KMS-11 (cell line): ENCODE measurements at regions not wholly inside any gene's neighbourhood (a gene's known extent, or its start where the extent isn't known, plus 50 kb on each side); places are given as distances from the start of the nearest gene placed in this dataset.

ENCODE experiments used
- H2AFZ ChIP-seq: fragments of 200-600 bp; sonication (generic); 2 replicates; pipeline ENCODE4 v1.6.1; 2016; ENCODE audit warnings: antibody characterized with exemption, mixed run types, low read depth
- H3K27ac ChIP-seq: fragments of 200-600 bp; sonication (generic); 2 replicates; pipeline ENCODE4 v1.6.1; 2016; ENCODE audit warnings: mild to moderate bottlenecking, mixed run types
- H3K27me3 ChIP-seq: fragments of 200-600 bp; sonication (generic); 2 replicates; pipeline ENCODE4 v1.6.1; 2017; ENCODE audit warnings: mild to moderate bottlenecking, low read depth, mixed run types, moderate library complexity; ENCODE audit not compliant: insufficient read depth
- H3K36me3 ChIP-seq: fragments of 200-600 bp; sonication (generic); 2 replicates; pipeline ENCODE4 v1.6.1; 2017; ENCODE audit warnings: mild to moderate bottlenecking, mixed run types; ENCODE audit not compliant: insufficient read depth
- H3K4me1 ChIP-seq: fragments of 200-600 bp; sonication (generic); 2 replicates; pipeline ENCODE4 v1.6.1; 2016; ENCODE audit warnings: mild to moderate bottlenecking, low read depth, mixed run types; ENCODE audit not compliant: poor library complexity, severe bottlenecking
- H3K4me2 ChIP-seq: fragments of 200-600 bp; sonication (generic); 2 replicates; pipeline ENCODE4 v1.7.0; 2016; ENCODE audit warnings: mild to moderate bottlenecking, mixed run types
- H3K4me3 ChIP-seq: fragments of 200-600 bp; sonication (generic); IDR thresholded peaks from 2 replicates; pipeline ENCODE4 v1.6.1; 2017; ENCODE audit warnings: low read depth, low read length, mixed read lengths; ENCODE audit not compliant: insufficient read depth
- H3K79me2 ChIP-seq: fragments of 200-600 bp; sonication (generic); 2 replicates; pipeline ENCODE4 v1.6.1; 2016; ENCODE audit warnings: low read depth, mixed run types; ENCODE audit not compliant: insufficient read depth
- H3K9ac ChIP-seq: fragments of 200-600 bp; sonication (generic); 2 replicates; pipeline ENCODE4 v1.6.1; 2016; ENCODE audit warnings: mild to moderate bottlenecking, mixed run types
- H4K20me1 ChIP-seq: fragments of 200-600 bp; sonication (generic); 2 replicates; pipeline ENCODE4 v1.6.1; 2016; ENCODE audit warnings: mild to moderate bottlenecking, mixed run types; ENCODE audit not compliant: insufficient read depth
- CTCF ChIP-seq: fragments of 200-600 bp; sonication (generic); conservative IDR thresholded peaks from 2 replicates; pipeline ENCODE4 v1.6.1; 2017; ENCODE audit warnings: low read depth, mild to moderate bottlenecking, antibody characterized with exemption, low read length, moderate library complexity, mixed read lengths

GRCh38 chr2:150295544-150295943 is 191.9 kb downstream of the RND3 start:
- H3K4me1 ChIP-seq: no peaks in the 10 kb centered on the region
- H2AFZ ChIP-seq: no peak overlapping the region
- H4K20me1 ChIP-seq: no peaks in the 10 kb centered on the region
- no peaks in the 10 kb centered on the region for H3K36me3 ChIP-seq
- no peak overlapping the region for H3K4me2 ChIP-seq
- H3K27ac ChIP-seq: no peak overlapping the region
- no peak overlapping the region for H3K4me3 ChIP-seq
- no peaks in the 10 kb centered on the region for H3K79me2 ChIP-seq
- TF ChIP-seq CTCF: no peak
- H3K27me3 ChIP-seq: no peaks in the 10 kb centered on the region
- H3K9ac ChIP-seq: no peak overlapping the region

GRCh38 chr2:150293771-150294170 is 193.7 kb downstream of the RND3 start:
- Histone ChIP-seq H3K36me3 (no peaks in the 10 kb centered on the region), H3K27ac (no peak overlapping the region), H2AFZ (no peak overlapping the region)

DNA sequence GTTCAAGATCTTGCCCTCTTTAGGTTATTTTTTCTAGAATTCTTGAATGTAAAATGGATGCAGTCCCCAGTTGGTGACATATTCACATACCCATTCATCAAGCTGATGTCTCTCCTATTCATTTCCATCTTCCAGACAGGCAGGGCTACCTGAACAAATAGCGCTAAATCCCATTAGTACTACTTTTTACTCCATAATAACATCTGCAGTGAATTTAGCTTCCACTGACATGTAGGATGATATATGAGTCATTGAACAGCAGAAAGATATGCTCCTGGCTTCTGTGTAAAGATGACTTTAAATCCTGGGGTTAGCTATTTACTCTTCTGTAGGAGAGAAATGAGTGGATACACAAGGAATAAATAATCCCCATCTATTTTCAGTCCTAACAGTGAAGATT is 194.7 kb downstream of the RND3 start:
- no peaks in the 10 kb centered on the region for H3K27me3 ChIP-seq
- no peak overlapping the region for H2AFZ ChIP-seq
- no peaks in the 10 kb centered on the region for H3K36me3 ChIP-seq
- H4K20me1 ChIP-seq: no peaks in the 10 kb centered on the region
- H3K9ac ChIP-seq: no peak overlapping the region
- H3K27ac ChIP-seq: no peak overlapping the region
- no peak overlapping the region for H3K4me3 ChIP-seq
- no peak overlapping the region for H3K4me2 ChIP-seq
- H3K79me2 ChIP-seq: no peaks in the 10 kb centered on the region
- no peak for TF ChIP-seq CTCF
- H3K4me1 ChIP-seq: no peaks in the 10 kb centered on the region

More at GRCh38 chr2:150293771-150294170, 193.7 kb downstream of the RND3 start:
- Histone ChIP-seq H3K4me3 (no peak overlapping the region), H3K9ac (no peak overlapping the region), H4K20me1 (no peaks in the 10 kb centered on the region), H3K79me2 (no peaks in the 10 kb centered on the region), H3K27me3 (no peaks in the 10 kb centered on the region), H3K4me2 (no peak overlapping the region), H3K4me1 (no peaks in the 10 kb centered on the region)
- no peak for TF ChIP-seq CTCF

DNA sequence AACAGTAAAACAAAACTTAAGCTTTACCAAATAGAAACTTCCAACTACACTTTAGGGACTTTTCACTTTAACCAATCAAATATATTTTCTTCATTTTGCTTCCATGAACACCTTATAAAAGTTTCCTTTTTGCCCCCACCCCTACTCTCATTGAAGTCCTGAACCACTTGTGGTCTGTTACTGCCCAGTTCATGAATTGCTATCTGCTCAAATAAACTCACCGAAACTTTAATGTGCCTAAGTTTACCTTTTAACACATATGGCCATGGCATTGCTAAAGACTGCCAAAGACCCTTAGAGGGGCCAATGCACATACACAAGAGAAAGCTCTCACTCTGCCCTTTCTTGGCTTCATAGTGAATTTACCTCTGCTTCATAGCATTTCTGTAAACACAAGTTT is 195.3 kb downstream of the RND3 start:
- Histone ChIP-seq H3K9ac (no peak overlapping the region), H4K20me1 (no peaks in the 10 kb centered on the region), H3K4me1 (no peaks in the 10 kb centered on the region), H3K4me3 (no peak overlapping the region), H3K27me3 (no peaks in the 10 kb centered on the region), H3K79me2 (no peaks in the 10 kb centered on the region), H3K36me3 (no peaks in the 10 kb centered on the region), H3K27ac (no peak overlapping the region), H2AFZ (no peak overlapping the region), H3K4me2 (no peak overlapping the region)
- no peak for TF ChIP-seq CTCF
